Panc1 (cell line): ENCODE measurements at regions not wholly inside any gene's neighbourhood (a gene's known extent, or its start where the extent isn't known, plus 50 kb on each side); places are given as distances from the start of the nearest gene placed in this dataset.

Source experiments
- ATAC-seq: fragments of 200-7000 bp; cut with Tn5 transposase; 2 replicates; pipeline ENCODE4 v1.9.1; 2020; ENCODE audit warnings: mild to moderate bottlenecking, moderate library complexity
- BruUV-seq: library from RNA; stranded (reverse); fragments of 400-500 nt; replicated peaks from 2 replicates; lab custom pipeline; 2021; lab: Mats Ljungman, UMichigan
- CTCF ChIA-PET: fragments of 300-600 bp; sonication (Branson Sonifier 250); formaldehyde crosslinking; loops from one replicate; lab custom pipeline; 2022; ENCODE audit warnings: antibody characterized with exemption; lab: Charles Lee
- POLR2A ChIA-PET: fragments of 300-600 bp; sonication (Branson Sonifier 250); formaldehyde crosslinking; loops from one replicate; lab custom pipeline; 2022; ENCODE audit warnings: antibody characterized with exemption; lab: Charles Lee
- DNase-seq: peaks from one replicate; pipeline ENCODE4 v3.0.0-alpha.2; 2010; ENCODE audit warnings: low read depth, low spot score
- H3K27ac ChIP-seq: 2 replicates; pipeline ENCODE4 v1.5.1; 2011; ENCODE audit warnings: mild to moderate bottlenecking, low read length, inconsistent platforms
- H3K27me3 ChIP-seq: fragments of 200-500 bp; sonication (Bioruptor generic); 2 replicates; pipeline ENCODE4 v1.6.0; 2014; ENCODE audit warnings: low read length, inconsistent platforms; ENCODE audit not compliant: control insufficient read depth, insufficient read depth
- H3K36me3 ChIP-seq: fragments of 200-500 bp; sonication (Bioruptor generic); 2 replicates; pipeline ENCODE4 v1.5.1; 2014; ENCODE audit warnings: inconsistent platforms, mild to moderate bottlenecking, low read length, moderate library complexity; ENCODE audit not compliant: control insufficient read depth, insufficient read depth
- H3K4me1 ChIP-seq: 2 replicates; pipeline ENCODE4 v1.5.1; 2011; ENCODE audit warnings: inconsistent platforms, mild to moderate bottlenecking, low read length, moderate library complexity; ENCODE audit not compliant: control insufficient read depth, insufficient read depth
- H3K4me3 ChIP-seq, 2 experiments: 2 replicates each; pipeline ENCODE4 v1.5.1; 2011 to 2012; ENCODE audit warnings: low read depth in 2 of 2, low read length in 2 of 2, mild to moderate bottlenecking in 2 of 2, inconsistent platforms in 1 of 2, moderate library complexity in 1 of 2
- H3K9me3 ChIP-seq: fragments of 200-500 bp; sonication (Bioruptor generic); 2 replicates; pipeline ENCODE4 v1.5.1; 2014; ENCODE audit warnings: low read depth, mild to moderate bottlenecking, inconsistent platforms, low read length, moderate library complexity; ENCODE audit not compliant: control insufficient read depth, insufficient read depth
- CTCF ChIP-seq: fragments of 450-650 bp; IDR thresholded peaks from 2 replicates; pipeline ENCODE4 v1.5.1; 2017; ENCODE audit warnings: mild to moderate bottlenecking
- POLR2AphosphoS5 ChIP-seq: IDR thresholded peaks from 2 replicates; pipeline ENCODE4 v1.6.1; 2012; ENCODE audit warnings: mild to moderate bottlenecking, low read depth, low read length, moderate library complexity
- REST ChIP-seq, 2 experiments: IDR thresholded peaks; 2 replicates each; pipeline ENCODE4 v1.6.1; 2011 to 2012; ENCODE audit warnings: low read depth in 2 of 2, control low read depth in 1 of 2, low read length in 1 of 2, mild to moderate bottlenecking in 1 of 2, moderate library complexity in 1 of 2; ENCODE audit not compliant: insufficient read depth in 1 of 2
- SIN3A ChIP-seq: IDR thresholded peaks from 2 replicates; pipeline ENCODE4 v1.6.1; 2012; ENCODE audit warnings: low read depth, mild to moderate bottlenecking, low read length, moderate library complexity, borderline replicate concordance; ENCODE audit not compliant: insufficient read depth
- TCF7L2 ChIP-seq: IDR thresholded peaks from 2 replicates; pipeline ENCODE4 v1.6.1; 2011; ENCODE audit warnings: mild to moderate bottlenecking, low read depth, low read length, inconsistent platforms
- in situ Hi-C: cut with HindIII; loops from 2 replicates; pipeline ENCODE4 v1.10.0; 2016; ENCODE audit warnings: low sequenced_read_pairs, low pct_unique_long_range_greater_than_20kb
- intact Hi-C: fragments of 100-400 bp; cut with micrococcal nuclease; formaldehyde crosslinking; loops from one replicate; pipeline ENCODE4 v1.10.0; 2022; ENCODE audit not compliant: unreplicated experiment

- H3K4me1 ChIP-seq = no peaks in the 10 kb centered on the region
- no peaks in the 10 kb centered on the region for H3K36me3 ChIP-seq
- no peak overlapping the region for H3K27ac ChIP-seq
- no peak overlapping the region for H3K4me3 ChIP-seq
- no peaks in the 10 kb centered on the region for H3K27me3 ChIP-seq
- DNase-seq = no peak
- no peaks in the 10 kb centered on the region for H3K9me3 ChIP-seq
- no TSS peak for BruUV-seq
- intact Hi-C loops (no loop called here), in situ Hi-C loops (no loop called here)
- no peak for TF ChIP-seq TCF7L2
- TF ChIP-seq REST (IDR thresholded peaks at IDR 0.05; ENCODE audit: insufficient read depth in 1 of 2, low read depth in 2 of 2, low read length in 1 of 2) = no peak
- TF ChIP-seq POLR2AphosphoS5 = no peak
- TF ChIP-seq SIN3A = no peak
- no peak for TF ChIP-seq CTCF
- CTCF ChIA-PET = no interaction called here
- no peak for ATAC-seq
- POLR2A ChIA-PET = no interaction called here
Observed at GRCh38 chr5:120082316-120083068, 381.6 kb upstream of the PRR16 start.

- no peak for TF ChIP-seq REST (IDR thresholded peaks at IDR 0.05; ENCODE audit: insufficient read depth in 1 of 2, low read depth in 2 of 2, low read length in 1 of 2)
- no peak for TF ChIP-seq TCF7L2
- no peak for TF ChIP-seq SIN3A
- no peak for TF ChIP-seq POLR2AphosphoS5
- no peak for TF ChIP-seq CTCF
- no TSS peak for BruUV-seq
- Histone ChIP-seq H3K27ac (no peak overlapping the region), H3K4me1 (no peaks in the 10 kb centered on the region), H3K36me3 (no peaks in the 10 kb centered on the region), H3K4me3 (no peak overlapping the region), H3K9me3 (no peaks in the 10 kb centered on the region), H3K27me3 (no peaks in the 10 kb centered on the region)
- intact Hi-C loops (no loop called here), in situ Hi-C loops (no loop called here)
- ChIA-PET POLR2A (no interaction called here), CTCF (no interaction called here)
- DNase-seq = no peak
- no peak for ATAC-seq
Observed at GRCh38 chr5:120083851-120084542, 380.1 kb upstream of the PRR16 start.
